NCI-H226 (cell line): ENCODE measurements at regions not wholly inside any gene's neighbourhood (a gene's known extent, or its start where the extent isn't known, plus 50 kb on each side); places are given as distances from the start of the nearest gene placed in this dataset.

Experiments used
- DNase-seq: peaks from one replicate; pipeline ENCODE4 v3.0.0-alpha.2; 2015

GRCh38 chr4:143083756-143084472 lies 100.8 kb upstream of the USP38 start:
- no peak for DNase-seq

DNA sequence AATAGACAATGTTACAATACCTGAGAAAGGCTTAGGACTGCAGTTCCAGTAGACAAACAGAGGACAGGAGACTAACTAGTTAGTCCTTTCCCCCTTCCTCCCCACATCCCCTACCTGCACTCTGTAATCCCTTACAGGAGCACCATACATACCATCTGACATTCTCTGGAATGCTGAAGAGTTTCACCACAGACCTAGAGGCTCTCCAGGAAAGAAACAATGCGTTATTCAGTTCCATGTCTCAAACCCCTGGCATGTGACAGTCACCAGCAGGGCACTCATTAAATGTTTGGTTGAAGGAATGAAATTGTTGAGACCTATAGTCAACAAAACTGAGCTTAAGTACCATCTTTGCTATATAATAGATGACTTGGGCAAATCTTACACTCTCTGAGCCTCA lies 100.2 kb upstream of the USP38 start:
- DNase-seq = no peak

- DNase-seq = no peak
These were observed 99.5 kb upstream of the USP38 start for GRCh38 chr4:143085224-143085623.

GRCh38 chr4:143085659-143086058 lies 99.1 kb upstream of the USP38 start:
- no peak for DNase-seq

GRCh38 chr4:143089291-143089690 lies 95.4 kb upstream of the USP38 start:
- peak; percentile 5 for DNase-seq

GRCh38 chr4:143089847-143090246 lies 94.9 kb upstream of the USP38 start:
- DNase-seq = no peak

GRCh38 chr4:143091862-143092261 lies 92.9 kb upstream of the USP38 start:
- no peak for DNase-seq

DNA sequence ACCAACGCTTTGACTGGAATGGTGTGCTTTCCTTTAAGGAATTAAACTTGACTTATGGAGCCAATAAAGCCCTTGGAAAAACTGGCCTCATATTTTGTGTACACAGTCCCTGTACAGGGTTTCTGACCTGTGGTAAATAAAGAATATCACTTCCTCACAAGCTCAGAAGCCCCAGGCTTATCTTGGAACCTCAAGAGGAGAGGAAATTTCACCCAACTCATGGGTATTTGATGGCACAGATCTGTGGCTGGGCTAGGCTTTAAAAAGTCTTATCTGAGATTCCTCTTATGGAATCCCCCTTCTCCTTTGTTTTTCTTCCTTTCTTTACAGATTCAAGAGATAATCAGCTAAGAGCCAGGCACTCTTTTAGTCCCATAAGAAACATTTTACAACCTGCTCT lies 89.3 kb upstream of the USP38 start:
- no peak for DNase-seq

GRCh38 chr4:143097751-143098150 lies 87.0 kb upstream of the USP38 start:
- DNase-seq = no peak

DNA sequence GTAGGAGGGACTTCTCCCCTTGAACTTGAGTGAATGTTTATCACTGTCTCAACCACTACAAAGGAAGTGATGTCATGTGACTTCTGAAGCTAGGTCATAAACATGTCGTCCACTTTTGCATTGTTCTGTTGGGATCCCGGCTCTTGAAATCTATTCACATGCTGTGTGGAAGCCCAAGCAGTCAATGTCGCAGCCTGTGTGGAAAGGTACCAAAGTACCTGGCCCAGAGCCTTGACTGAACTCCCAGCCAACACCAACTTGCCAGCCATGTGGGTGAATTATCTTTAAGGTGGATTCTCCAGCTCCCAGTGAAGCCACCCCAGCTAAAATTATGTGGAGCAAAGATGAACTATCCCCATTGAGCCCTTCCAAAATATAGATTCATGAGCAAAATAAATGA lies 85.0 kb upstream of the USP38 start:
- DNase-seq = no peak

DNA sequence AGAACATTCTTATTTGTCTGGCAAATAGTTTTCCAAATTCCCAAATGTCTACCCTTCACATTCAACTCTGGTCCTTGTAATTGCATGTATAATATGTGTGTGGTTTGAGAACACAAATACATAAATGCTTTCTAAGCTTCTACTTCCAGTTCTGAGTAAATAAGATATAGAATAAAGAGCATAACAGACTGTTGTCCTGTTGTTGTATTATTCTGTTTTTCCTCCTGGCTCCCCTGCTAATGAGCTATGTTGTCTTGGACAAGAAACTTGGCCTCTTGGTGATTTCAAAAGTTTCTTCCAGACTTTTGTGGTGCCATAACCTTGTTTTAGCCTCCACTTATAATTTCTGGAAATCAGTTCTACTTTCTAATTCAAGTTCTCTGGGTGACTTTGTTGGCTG lies 75.3 kb upstream of the USP38 start:
- DNase-seq = no peak

DNA sequence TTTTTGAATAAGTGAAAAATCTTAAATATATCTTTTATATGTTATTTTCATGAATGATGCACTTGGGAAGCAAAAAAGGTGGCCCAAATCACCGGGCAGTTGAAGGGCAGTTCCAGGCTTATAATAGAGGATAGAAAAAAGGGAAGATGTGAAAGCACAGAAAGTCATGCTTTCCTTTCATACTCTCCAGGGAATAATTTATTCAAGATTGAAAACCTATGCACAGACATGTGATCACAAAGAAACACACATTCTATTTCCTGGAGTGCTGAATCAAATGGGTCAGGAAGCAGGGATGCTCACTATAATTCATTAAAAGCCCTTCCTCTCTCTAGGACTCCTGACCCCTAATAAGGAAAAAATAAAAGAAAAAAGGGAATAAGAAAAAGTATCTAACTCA lies 66.1 kb upstream of the USP38 start:
- DNase-seq = no peak

DNA sequence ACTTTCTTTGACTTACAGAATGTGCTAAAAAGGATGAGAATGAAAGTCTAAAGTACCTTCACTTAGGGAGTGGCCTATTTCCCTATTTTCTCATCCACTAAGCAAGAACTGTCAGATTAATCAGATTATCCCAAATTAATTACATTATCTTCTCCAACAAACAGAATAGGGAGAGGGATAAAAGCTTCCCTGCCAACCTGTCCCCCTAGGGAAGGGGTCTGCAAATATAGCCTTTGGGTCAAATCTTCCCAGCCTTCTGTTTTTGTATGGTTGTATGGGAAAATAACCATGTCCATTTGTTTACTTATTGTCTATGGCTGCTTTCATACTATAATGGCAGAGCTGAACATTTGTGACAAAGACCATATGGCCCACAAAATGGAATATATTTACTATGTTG lies 57.1 kb upstream of the USP38 start:
- no peak for DNase-seq

- no peak for DNase-seq
These were observed 50.7 kb upstream of the USP38 start for GRCh38 chr4:143133977-143134376.
